ENCODE measurements at regions not wholly inside any gene's neighbourhood (a gene's known extent, or its start where the extent isn't known, plus 50 kb on each side); places are given as distances from the start of the nearest gene placed in this dataset.

DNA sequence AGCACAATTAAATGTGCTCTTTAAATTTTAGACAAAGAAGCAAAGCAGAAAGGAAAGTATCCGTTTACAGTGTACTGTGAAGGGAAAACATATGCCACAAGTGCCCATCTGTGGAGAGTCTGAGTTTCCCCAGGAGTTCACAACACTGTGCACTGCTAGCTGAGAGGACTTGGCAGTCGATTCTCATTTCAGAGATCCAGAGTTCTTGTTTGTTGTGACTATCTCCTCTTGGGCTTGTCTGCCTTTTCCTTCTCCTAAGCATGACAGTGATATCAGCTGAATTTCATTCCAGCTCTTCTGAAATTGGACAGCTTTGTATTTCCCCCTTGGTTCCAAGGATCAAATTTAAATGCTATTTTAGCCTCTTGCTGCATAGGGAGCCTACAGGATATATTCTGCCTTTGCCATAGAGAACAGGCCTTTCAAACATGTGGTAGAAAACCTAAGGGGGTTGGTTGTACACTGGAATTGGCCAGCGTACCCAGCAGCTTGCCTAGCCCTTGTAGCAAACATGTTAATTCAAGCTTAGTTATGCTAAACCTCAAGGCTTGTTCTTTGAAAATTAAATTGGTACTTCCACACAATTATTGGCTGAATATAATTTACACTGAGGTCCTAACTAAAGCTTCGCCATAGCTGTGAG is 259.2 kb upstream of the NOVA1 start:
- TF ChIP-seq, protein P1, sequence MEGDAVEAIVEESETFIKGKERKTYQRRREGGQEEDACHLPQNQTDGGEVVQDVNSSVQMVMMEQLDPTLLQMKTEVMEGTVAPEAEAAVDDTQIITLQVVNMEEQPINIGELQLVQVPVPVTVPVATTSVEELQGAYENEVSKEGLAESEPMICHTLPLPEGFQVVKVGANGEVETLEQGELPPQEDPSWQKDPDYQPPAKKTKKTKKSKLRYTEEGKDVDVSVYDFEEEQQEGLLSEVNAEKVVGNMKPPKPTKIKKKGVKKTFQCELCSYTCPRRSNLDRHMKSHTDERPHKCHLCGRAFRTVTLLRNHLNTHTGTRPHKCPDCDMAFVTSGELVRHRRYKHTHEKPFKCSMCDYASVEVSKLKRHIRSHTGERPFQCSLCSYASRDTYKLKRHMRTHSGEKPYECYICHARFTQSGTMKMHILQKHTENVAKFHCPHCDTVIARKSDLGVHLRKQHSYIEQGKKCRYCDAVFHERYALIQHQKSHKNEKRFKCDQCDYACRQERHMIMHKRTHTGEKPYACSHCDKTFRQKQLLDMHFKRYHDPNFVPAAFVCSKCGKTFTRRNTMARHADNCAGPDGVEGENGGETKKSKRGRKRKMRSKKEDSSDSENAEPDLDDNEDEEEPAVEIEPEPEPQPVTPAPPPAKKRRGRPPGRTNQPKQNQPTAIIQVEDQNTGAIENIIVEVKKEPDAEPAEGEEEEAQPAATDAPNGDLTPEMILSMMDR (IDR thresholded peaks at IDR 0.05; ENCODE audit: insufficient read depth, low read length, poor library complexity, severe bottlenecking): no peak
- no peak for TF ChIP-seq EZH2phosphoT487 (conservative IDR thresholded peaks at IDR 0.05; ENCODE audit: low read length)

Data from SU-DHL-6 (cell line).